DND-41 (cell line): ENCODE measurements at regions not wholly inside any gene's neighbourhood (a gene's known extent, or its start where the extent isn't known, plus 50 kb on each side); places are given as distances from the start of the nearest gene placed in this dataset.

Experiments
- ATAC-seq: fragments of 200-7000 bp; cut with Tn5 transposase; 3 replicates; pipeline ENCODE4 v1.9.1; 2021; ENCODE audit warnings: low read depth; ENCODE audit not compliant: insufficient read depth
- DNase-seq: peaks from one replicate; pipeline ENCODE4 v3.0.0-alpha.2; 2020
- H2AFZ ChIP-seq: 2 replicates; pipeline ENCODE4 v1.6.0; 2012; ENCODE audit warnings: low read depth, low read length
- H3K27ac ChIP-seq: 2 replicates; pipeline ENCODE4 v1.5.1; 2012; ENCODE audit warnings: low read length, inconsistent platforms
- H3K27me3 ChIP-seq: fragments of 200-600 bp; sonication (generic); 2 replicates; pipeline ENCODE4 v1.6.0; 2012; ENCODE audit warnings: low read length, mild to moderate bottlenecking, inconsistent platforms; ENCODE audit not compliant: insufficient read depth, poor library complexity
- H3K36me3 ChIP-seq: 2 replicates; pipeline ENCODE4 v1.5.1; 2012; ENCODE audit warnings: low read length, inconsistent platforms; ENCODE audit not compliant: insufficient read depth
- H3K4me1 ChIP-seq: 2 replicates; pipeline ENCODE4 v1.5.1; 2012; ENCODE audit warnings: mild to moderate bottlenecking, low read length; ENCODE audit not compliant: insufficient read depth
- H3K4me2 ChIP-seq: 2 replicates; pipeline ENCODE4 v1.6.0; 2012; ENCODE audit warnings: mild to moderate bottlenecking, moderate library complexity, low read length, inconsistent platforms; ENCODE audit not compliant: insufficient read depth
- H3K4me3 ChIP-seq, 2 experiments: fragments of 200-600 bp in 1 of 2; shearing (Covaris generic) in 1 of 2; 2 replicates each; pipeline ENCODE4 v1.5.1; 2012 to 2016; ENCODE audit warnings: inconsistent platforms in 2 of 2, low read length in 2 of 2, mild to moderate bottlenecking in 2 of 2, low read depth in 1 of 2, moderate library complexity in 1 of 2
- H3K79me2 ChIP-seq: 2 replicates; pipeline ENCODE4 v1.6.0; 2012; ENCODE audit warnings: low read length, inconsistent platforms; ENCODE audit not compliant: insufficient read depth
- H3K9ac ChIP-seq: 2 replicates; pipeline ENCODE4 v1.6.0; 2012; ENCODE audit warnings: low read depth, mild to moderate bottlenecking, inconsistent platforms, low read length, moderate library complexity
- H3K9me3 ChIP-seq: 2 replicates; pipeline ENCODE4 v1.5.1; 2012; ENCODE audit warnings: low read length, moderate library complexity, mild to moderate bottlenecking, inconsistent platforms; ENCODE audit not compliant: insufficient read depth, severe bottlenecking
- H4K20me1 ChIP-seq: 2 replicates; pipeline ENCODE4 v1.6.0; 2012; ENCODE audit warnings: low read length; ENCODE audit not compliant: insufficient read depth
- EZH2 ChIP-seq: IDR thresholded peaks from 3 replicates; pipeline ENCODE4 v1.6.1; 2012; ENCODE audit warnings: borderline replicate concordance, low read depth, mild to moderate bottlenecking, moderate library complexity, low read length, inconsistent platforms; ENCODE audit not compliant: severe bottlenecking
- TF ChIP-seq, protein P1 (sequence below): IDR thresholded peaks from 2 replicates; pipeline ENCODE4 v1.5.1; 2012; ENCODE audit warnings: borderline replicate concordance, low read length, moderate library complexity, mild to moderate bottlenecking; ENCODE audit not compliant: poor library complexity, severe bottlenecking; ENCODE audit errors: extremely low read depth

DNA sequence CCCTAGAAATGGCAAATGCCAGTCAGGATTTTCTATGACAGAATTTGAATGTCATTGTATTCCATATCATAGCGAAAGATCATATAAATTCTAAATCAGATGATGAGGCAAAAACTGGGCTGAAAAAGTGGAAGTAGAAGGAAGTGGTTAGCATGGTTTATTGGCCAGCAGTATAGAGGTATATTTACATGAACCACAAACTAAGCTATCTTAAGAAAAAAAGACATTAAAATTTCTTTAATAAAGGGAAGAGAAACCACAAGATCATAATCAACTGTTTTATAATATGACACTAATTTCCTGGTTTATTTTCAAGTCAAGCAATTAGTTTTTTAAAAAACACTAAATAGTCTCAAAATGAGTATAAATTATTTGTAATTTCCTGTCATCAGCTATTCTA, 123.2 kb upstream of the LRP1B start:
- Histone ChIP-seq H3K9ac (no peak overlapping the region), H4K20me1 (no peaks in the 10 kb centered on the region), H3K79me2 (no peaks in the 10 kb centered on the region), H3K36me3 (no peaks in the 10 kb centered on the region), H3K27me3 (no peaks in the 10 kb centered on the region), H3K27ac (no peak overlapping the region), H2AFZ (no peak overlapping the region), H3K9me3 (no peaks in the 10 kb centered on the region), H3K4me3 (no peak overlapping the region), H3K4me2 (no peak overlapping the region), H3K4me1 (no peaks in the 10 kb centered on the region)
- TF ChIP-seq, protein P1, sequence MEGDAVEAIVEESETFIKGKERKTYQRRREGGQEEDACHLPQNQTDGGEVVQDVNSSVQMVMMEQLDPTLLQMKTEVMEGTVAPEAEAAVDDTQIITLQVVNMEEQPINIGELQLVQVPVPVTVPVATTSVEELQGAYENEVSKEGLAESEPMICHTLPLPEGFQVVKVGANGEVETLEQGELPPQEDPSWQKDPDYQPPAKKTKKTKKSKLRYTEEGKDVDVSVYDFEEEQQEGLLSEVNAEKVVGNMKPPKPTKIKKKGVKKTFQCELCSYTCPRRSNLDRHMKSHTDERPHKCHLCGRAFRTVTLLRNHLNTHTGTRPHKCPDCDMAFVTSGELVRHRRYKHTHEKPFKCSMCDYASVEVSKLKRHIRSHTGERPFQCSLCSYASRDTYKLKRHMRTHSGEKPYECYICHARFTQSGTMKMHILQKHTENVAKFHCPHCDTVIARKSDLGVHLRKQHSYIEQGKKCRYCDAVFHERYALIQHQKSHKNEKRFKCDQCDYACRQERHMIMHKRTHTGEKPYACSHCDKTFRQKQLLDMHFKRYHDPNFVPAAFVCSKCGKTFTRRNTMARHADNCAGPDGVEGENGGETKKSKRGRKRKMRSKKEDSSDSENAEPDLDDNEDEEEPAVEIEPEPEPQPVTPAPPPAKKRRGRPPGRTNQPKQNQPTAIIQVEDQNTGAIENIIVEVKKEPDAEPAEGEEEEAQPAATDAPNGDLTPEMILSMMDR = no peak
- TF ChIP-seq EZH2 = no peak
- no peak for ATAC-seq
- no peak for DNase-seq

DNA sequence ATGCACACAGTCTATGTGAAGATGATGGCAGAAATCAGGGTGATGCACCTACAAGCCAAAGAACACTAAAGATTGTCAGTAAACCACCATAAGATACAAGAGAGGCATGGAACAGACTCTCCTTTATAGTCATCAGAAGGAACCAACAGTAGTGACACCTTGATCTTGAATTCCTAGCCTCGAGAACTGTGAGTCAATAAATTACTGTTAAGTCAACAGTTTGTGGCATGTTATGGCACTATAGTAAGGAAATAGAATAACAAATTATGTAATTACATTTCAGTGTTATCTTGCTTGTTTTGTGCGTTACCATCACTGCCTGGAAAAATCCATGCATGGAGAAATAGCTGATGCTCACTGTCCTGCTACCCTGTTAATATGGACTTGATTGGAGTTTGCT, 110.2 kb upstream of the LRP1B start:
- H3K9me3 ChIP-seq = no peaks in the 10 kb centered on the region
- no peak overlapping the region for H3K27ac ChIP-seq
- no peak overlapping the region for H3K9ac ChIP-seq
- no peaks in the 10 kb centered on the region for H3K4me1 ChIP-seq
- no peak for ATAC-seq
- no peak overlapping the region for H2AFZ ChIP-seq
- H3K27me3 ChIP-seq = no peaks in the 10 kb centered on the region
- H3K79me2 ChIP-seq = no peaks in the 10 kb centered on the region
- no peaks in the 10 kb centered on the region for H4K20me1 ChIP-seq
- no peak overlapping the region for H3K4me2 ChIP-seq
- no peak for DNase-seq
- H3K36me3 ChIP-seq = no peaks in the 10 kb centered on the region
- TF ChIP-seq, protein P1 = no peak
- no peak for TF ChIP-seq EZH2
- H3K4me3 ChIP-seq = no peak overlapping the region

DNA sequence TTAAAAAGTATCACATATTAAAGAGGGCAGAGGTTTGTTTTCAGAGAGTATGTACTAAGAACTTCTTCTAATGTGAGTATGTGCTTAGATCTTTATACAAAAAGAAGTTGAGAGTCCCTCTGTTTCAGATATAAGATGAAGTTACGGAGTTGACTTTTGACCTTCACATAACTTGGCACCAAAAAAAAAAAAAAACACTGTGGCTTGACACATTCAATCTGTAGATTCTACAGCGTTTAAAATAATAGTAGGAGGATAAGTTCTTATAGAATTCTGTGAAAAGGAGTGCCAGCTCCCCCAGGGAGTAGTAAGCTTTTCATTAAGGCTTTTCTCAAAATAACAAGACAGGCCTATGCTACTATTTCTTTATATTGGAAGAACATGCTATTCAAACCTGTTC, 105.4 kb upstream of the LRP1B start:
- H3K4me2 ChIP-seq = no peak overlapping the region
- H3K79me2 ChIP-seq = no peaks in the 10 kb centered on the region
- no peaks in the 10 kb centered on the region for H3K9me3 ChIP-seq
- ATAC-seq (no peak), DNase-seq (no peak)
- H3K4me3 ChIP-seq = no peak overlapping the region
- H3K27ac ChIP-seq = no peak overlapping the region
- H3K36me3 ChIP-seq = no peaks in the 10 kb centered on the region
- H2AFZ ChIP-seq = no peak overlapping the region
- no peaks in the 10 kb centered on the region for H3K4me1 ChIP-seq
- H3K9ac ChIP-seq = no peak overlapping the region
- TF ChIP-seq EZH2 = no peak
- TF ChIP-seq, protein P1 = no peak
- no peaks in the 10 kb centered on the region for H4K20me1 ChIP-seq
- H3K27me3 ChIP-seq = no peaks in the 10 kb centered on the region

DNA sequence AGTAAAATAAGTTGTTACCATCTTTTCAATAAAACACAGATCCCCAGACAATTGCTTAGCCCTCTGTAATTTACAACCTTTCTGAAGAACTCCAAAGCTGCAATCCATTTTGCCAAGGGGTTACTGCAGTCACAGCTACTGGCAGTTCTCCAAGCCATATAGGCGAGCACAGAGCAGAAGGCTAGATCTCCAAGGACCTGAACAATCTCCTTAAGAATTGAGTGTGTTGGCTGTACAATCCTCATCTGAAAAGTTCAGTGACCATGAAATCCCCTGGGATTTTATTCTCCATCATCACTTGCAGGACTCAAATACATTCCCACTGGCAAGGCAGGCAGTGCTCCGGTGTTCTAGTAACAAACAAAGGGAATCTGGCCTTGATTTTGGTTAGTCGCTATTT, 103.9 kb upstream of the LRP1B start:
- TF ChIP-seq EZH2 = no peak
- TF ChIP-seq, protein P1 = no peak
- H2AFZ ChIP-seq = no peak overlapping the region
- H3K4me3 ChIP-seq = no peak overlapping the region
- H3K9me3 ChIP-seq = no peaks in the 10 kb centered on the region
- ATAC-seq (no peak), DNase-seq (no peak)
- no peak overlapping the region for H3K27ac ChIP-seq
- no peaks in the 10 kb centered on the region for H3K4me1 ChIP-seq
- H3K27me3 ChIP-seq = no peaks in the 10 kb centered on the region
- no peak overlapping the region for H3K9ac ChIP-seq
- H4K20me1 ChIP-seq = no peaks in the 10 kb centered on the region
- no peaks in the 10 kb centered on the region for H3K36me3 ChIP-seq
- H3K79me2 ChIP-seq = no peaks in the 10 kb centered on the region
- no peak overlapping the region for H3K4me2 ChIP-seq
